SK-N-MC (cell line): ENCODE measurements at regions not wholly inside any gene's neighbourhood (a gene's known extent, or its start where the extent isn't known, plus 50 kb on each side); places are given as distances from the start of the nearest gene placed in this dataset.
"Not testable (repeated sequence)": the region's sequence is repeated elsewhere in the genome, so short reads cannot be mapped to it uniquely, and the experiment has no call there.

Experiments used
- DNase-seq: peaks from one replicate; pipeline ENCODE4 v3.0.0-alpha.2; 2011; ENCODE audit warnings: low read depth, low spot score
- H3K27ac ChIP-seq: fragments of 200-600 bp; sonication (generic); 2 replicates; pipeline ENCODE4 v1.5.1; 2016; ENCODE audit warnings: mixed run types
- H3K36me3 ChIP-seq: fragments of 200-600 bp; sonication (generic); 2 replicates; pipeline ENCODE4 v1.6.1; 2017; ENCODE audit warnings: antibody characterized with exemption, low read length, mixed read lengths; ENCODE audit not compliant: insufficient read depth
- H3K4me3 ChIP-seq: fragments of 200-600 bp; sonication (generic); 2 replicates; pipeline ENCODE4 v1.5.1; 2016
- H3K9ac ChIP-seq: fragments of 200-600 bp; sonication (generic); 2 replicates; pipeline ENCODE4 v1.8.0; 2017; ENCODE audit warnings: mixed run types, mixed read lengths; ENCODE audit not compliant: insufficient read length
- H3K9me3 ChIP-seq: fragments of 200-600 bp; sonication (generic); 2 replicates; pipeline ENCODE4 v1.6.1; 2017; ENCODE audit warnings: low read depth, mild to moderate bottlenecking, antibody characterized with exemption, low read length, moderate library complexity, mixed read lengths
- EZH2 ChIP-seq: fragments of 200-600 bp; sonication (generic); IDR thresholded peaks from one replicate; pipeline ENCODE4 v1.6.1; 2017; ENCODE audit warnings: antibody characterized with exemption
- FOXP2 ChIP-seq: optimal IDR thresholded peaks from 2 replicates; pipeline ENCODE3; 2011; ENCODE audit warnings: mild to moderate bottlenecking, moderate library complexity; ENCODE audit not compliant: insufficient read depth; ENCODE audit errors: extremely low read length, control extremely low read depth
- POLR2AphosphoS5 ChIP-seq: IDR thresholded peaks from 2 replicates; pipeline ENCODE4 v1.6.1; 2012; ENCODE audit warnings: mild to moderate bottlenecking, low read depth, low read length, borderline replicate concordance

- H3K4me3 ChIP-seq: no peak overlapping the region
- no peak overlapping the region for H3K27ac ChIP-seq
- no peak overlapping the region for H3K9ac ChIP-seq
- no peak for DNase-seq
- TF ChIP-seq FOXP2 (no peak), POLR2AphosphoS5 (no peak), EZH2 (no peak)
- no peaks in the 10 kb centered on the region for H3K9me3 ChIP-seq
- H3K36me3 ChIP-seq: no peaks in the 10 kb centered on the region
Observed at GRCh38 chr16:86231321-86231995, 278.9 kb upstream of the FOXF1 start.

GRCh38 chr16:86231996-86232350 is 278.4 kb upstream of the FOXF1 start:
- no peak overlapping the region for H3K27ac ChIP-seq
- H3K4me3 ChIP-seq: no peak overlapping the region
- no peaks in the 10 kb centered on the region for H3K36me3 ChIP-seq
- no peak for TF ChIP-seq POLR2AphosphoS5
- TF ChIP-seq FOXP2: no peak
- no peak for TF ChIP-seq EZH2
- DNase-seq: no peak
- no peaks in the 10 kb centered on the region for H3K9me3 ChIP-seq
- no peak overlapping the region for H3K9ac ChIP-seq

DNA sequence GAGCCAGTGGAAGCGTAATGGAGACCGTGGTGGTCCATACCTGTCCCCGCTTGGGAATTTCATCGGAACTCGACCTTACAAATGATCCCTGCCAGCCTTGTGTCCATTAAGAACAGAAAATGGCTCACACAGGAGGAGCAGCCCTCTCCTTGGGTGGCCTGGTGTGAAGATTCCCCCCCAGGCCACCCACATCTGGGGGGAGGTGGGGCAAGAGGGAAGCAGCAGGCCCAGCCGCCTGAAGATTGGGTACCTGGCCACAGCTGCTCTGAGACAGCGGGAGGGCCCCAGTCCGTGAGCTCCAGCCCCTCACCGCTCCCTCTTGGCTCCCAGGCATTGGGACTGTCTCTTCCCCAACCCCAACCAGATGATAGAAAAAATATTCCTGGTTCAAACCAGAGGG is 277.8 kb upstream of the FOXF1 start:
- H3K36me3 ChIP-seq: no peaks in the 10 kb centered on the region
- TF ChIP-seq FOXP2 (no peak), POLR2AphosphoS5 (no peak), EZH2 (no peak)
- no peak for DNase-seq

GRCh38 chr16:86233506-86233905 is 276.8 kb upstream of the FOXF1 start:
- H3K9me3 ChIP-seq, DNase-seq, H3K36me3 ChIP-seq, H3K9ac ChIP-seq, H3K27ac ChIP-seq, H3K4me3 ChIP-seq: not testable (repeated sequence)

More for the DNA sequence above, 277.8 kb upstream of the FOXF1 start:
- no peak overlapping the region for H3K4me3 ChIP-seq
- H3K9me3 ChIP-seq: no peaks in the 10 kb centered on the region
- H3K9ac ChIP-seq: no peak overlapping the region
- H3K27ac ChIP-seq: no peak overlapping the region

DNA sequence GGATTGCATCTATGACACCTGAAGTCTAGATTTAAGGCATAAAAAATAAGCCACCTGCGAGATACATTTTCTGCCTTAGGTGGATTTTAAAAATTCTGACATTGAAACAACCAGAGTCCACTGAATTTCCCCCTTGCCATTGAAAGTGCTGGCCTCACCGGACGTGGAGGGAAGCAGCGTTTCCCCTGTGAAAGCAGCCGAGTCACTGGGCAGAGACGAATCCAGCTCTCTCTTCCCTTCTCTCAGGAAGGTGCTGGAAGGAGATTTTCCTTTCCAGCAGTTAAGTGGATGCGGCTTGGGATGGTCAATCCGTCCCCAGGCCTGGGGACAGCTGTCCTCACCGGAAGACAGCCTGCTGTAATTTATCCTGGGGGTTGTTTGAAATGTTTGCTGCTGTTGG is 270.9 kb upstream of the FOXF1 start:
- Histone ChIP-seq H3K36me3 (no peaks in the 10 kb centered on the region), H3K4me3 (no peak overlapping the region), H3K9ac (no peak overlapping the region), H3K27ac (no peak overlapping the region), H3K9me3 (no peaks in the 10 kb centered on the region)
- no peak for TF ChIP-seq FOXP2
- TF ChIP-seq POLR2AphosphoS5: no peak
- no peak for TF ChIP-seq EZH2
- DNase-seq: no peak

DNA sequence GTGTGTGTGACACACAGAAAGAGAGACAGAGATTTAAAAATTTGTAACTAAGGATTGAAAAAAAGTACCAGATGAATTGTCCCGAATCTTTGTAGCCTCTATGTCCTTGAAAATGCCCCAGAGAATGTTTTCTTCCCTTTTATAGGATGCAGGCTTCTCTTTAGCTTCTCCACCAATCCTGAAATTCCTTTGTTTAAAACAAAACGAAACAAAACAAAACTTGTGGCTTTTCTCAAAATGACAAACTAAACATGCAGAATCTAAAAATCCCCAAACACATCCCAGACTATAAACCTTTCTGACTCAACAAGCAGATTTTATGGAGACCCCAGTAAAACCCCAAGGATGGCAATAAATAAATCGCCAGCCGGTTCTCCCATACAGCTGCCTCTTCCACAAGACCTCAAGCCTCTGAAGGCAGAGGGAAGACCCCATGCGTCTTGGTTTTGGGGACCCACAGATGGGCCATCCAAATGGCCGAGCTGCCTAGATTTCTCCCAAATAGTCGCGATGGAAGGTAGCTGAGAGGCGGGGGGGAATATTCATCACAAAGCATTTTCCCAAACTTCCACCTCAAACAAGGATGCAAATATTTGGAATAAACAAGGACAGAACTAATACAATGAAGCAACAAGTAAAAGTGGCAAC is 269.5 kb upstream of the FOXF1 start:
- Histone ChIP-seq H3K9ac (no peak overlapping the region), H3K4me3 (no peak overlapping the region)

GRCh38 chr16:86241681-86242080 is 268.6 kb upstream of the FOXF1 start:
- Histone ChIP-seq H3K36me3 (no peaks in the 10 kb centered on the region), H3K9me3 (no peaks in the 10 kb centered on the region), H3K4me3 (no peak overlapping the region), H3K27ac (no peak overlapping the region), H3K9ac (no peak overlapping the region)
- DNase-seq: no peak
- no peak for TF ChIP-seq POLR2AphosphoS5
- no peak for TF ChIP-seq EZH2
- TF ChIP-seq FOXP2: no peak

More for the DNA sequence above, 269.5 kb upstream of the FOXF1 start:
- no peak overlapping the region for H3K27ac ChIP-seq
- no peaks in the 10 kb centered on the region for H3K9me3 ChIP-seq
- H3K36me3 ChIP-seq: no peaks in the 10 kb centered on the region
- no peak for DNase-seq
- TF ChIP-seq POLR2AphosphoS5 (no peak), EZH2 (no peak), FOXP2 (no peak)

DNA sequence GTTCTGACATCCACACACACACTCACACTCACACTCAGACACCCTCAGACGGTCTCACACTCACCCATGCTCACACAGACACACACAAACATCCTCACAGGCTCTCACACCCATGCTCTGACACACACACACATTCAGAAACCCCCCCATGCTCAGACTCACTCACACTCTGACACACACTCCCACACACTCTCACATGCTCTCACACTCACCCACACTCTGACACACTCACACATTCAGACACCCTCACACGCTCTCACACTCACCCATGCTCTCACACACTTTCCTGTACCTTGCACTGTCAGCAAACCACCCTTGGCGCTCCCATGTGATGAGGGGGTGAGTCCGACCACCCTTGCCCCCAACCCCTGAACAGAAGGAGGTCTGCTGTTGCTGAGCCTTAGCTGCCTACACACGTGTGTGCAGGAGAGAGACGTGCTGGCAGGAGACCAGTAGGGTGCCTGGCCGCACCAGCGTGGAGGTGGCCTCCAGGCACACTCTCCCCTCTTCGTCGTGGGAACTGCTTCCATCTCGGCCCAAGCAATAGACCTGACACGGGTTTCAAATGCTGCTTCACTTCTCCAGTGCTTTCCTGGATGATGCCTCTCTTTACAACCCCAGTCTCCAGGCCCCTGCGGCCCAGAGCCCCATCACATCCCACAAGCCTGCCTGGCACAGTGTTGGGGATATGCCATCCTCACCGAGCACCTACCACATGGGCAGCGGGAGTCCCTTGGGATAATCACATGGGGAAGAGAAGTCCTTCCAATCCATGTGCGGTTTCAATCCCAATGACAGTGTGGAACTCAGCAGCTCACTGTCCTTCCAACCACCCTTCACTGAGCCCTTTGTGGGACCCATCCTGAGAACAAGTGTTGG is 267.8 kb upstream of the FOXF1 start:
- Histone ChIP-seq H3K4me3 (no peak overlapping the region), H3K27ac (no peak overlapping the region), H3K9me3 (no peaks in the 10 kb centered on the region), H3K36me3 (no peaks in the 10 kb centered on the region), H3K9ac (no peak overlapping the region)
- no peak for TF ChIP-seq EZH2
- DNase-seq: no peak
